Uterus (tissue), 3 donors: ENCODE measurements at regions not wholly inside any gene's neighbourhood (a gene's known extent, or its start where the extent isn't known, plus 50 kb on each side); places are given as distances from the start of the nearest gene placed in this dataset.

Source experiments
- DNase-seq, 2 donors: peaks; one replicate each; pipeline ENCODE4 v3.0.0-alpha.2; 2019 to 2020
- H3K27ac ChIP-seq, 2 donors: fragments of 200-600 bp; sonication (generic); 1 replicate in 1 of 2; 2 replicates in 1 of 2; pipeline ENCODE4 v1.5.1; 2016 to 2018
- H3K27me3 ChIP-seq, 2 donors: fragments of 200-600 bp; sonication (generic); one replicate each; pipeline ENCODE4 v1.5.1; 2018 to 2019; ENCODE audit warnings: control low read depth in 1 of 2
- H3K36me3 ChIP-seq, 2 donors: fragments of 200-600 bp; sonication (generic); one replicate each; pipeline ENCODE4 v1.5.1; 2019; ENCODE audit warnings: control low read depth in 1 of 2
- H3K4me1 ChIP-seq, 2 donors: fragments of 200-600 bp; sonication (generic); one replicate each; pipeline ENCODE4 v1.5.1; 2018 to 2019; ENCODE audit warnings: control low read depth in 1 of 2
- H3K4me3 ChIP-seq, 2 donors: fragments of 200-600 bp; sonication (generic); 1 replicate in 1 of 2; 2 replicates in 1 of 2; pipeline ENCODE4 v1.5.1; 2018 to 2019; ENCODE audit warnings: mild to moderate bottlenecking in 1 of 2
- H3K9me3 ChIP-seq, 2 donors: fragments of 200-600 bp; sonication (generic); one replicate each; pipeline ENCODE4 v1.5.1; 2019; ENCODE audit warnings: control low read depth in 1 of 2
- POLR2A ChIP-seq, 2 donors: fragments of 450-650 bp; IDR thresholded peaks; one replicate each; pipeline ENCODE4 v1.6.1; 2016; ENCODE audit warnings: antibody characterized with exemption in 2 of 2, mild to moderate bottlenecking in 1 of 2, moderate library complexity in 1 of 2
- intact Hi-C: fragments of 100-400 bp; cut with DNase I; formaldehyde crosslinking; loops from one replicate; pipeline ENCODE4 v1.15.1; 2023; ENCODE audit warnings: low total_unique reads
- TF ChIP-seq, protein P1 (sequence below), 4 experiments: fragments of 200-600 bp in 2 of 4; fragments of 450-650 bp in 2 of 4; sonication (generic) in 2 of 4; IDR thresholded peaks; one replicate each; pipeline ENCODE4 v1.5.1; 2016 to 2019; ENCODE audit warnings: antibody characterized with exemption in 4 of 4, mild to moderate bottlenecking in 2 of 4, moderate library complexity in 1 of 4
- donor health status: DM: yes; HTN: yes; CAD: no.

DNA sequence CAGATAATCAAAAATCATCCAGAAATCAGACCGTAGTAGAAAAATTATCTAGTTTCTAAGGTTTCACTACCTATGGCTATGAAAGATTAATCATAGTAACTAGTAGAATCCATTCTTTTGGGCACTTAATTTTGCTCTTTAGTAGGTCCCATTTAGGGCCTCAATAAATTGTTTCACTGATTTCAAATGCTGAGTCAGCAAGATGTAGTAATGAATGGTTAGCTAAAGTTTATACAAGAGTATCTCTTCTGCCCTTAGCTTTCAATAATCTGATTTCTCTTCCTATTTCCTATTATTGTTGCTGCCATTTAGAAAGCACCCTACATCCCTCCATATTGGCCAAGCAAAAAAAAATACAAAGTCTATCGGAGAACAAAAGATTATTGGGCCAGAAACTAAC is 283.2 kb upstream of the PCDH10 start:
- no peak overlapping the region for H3K27ac ChIP-seq
- no peak for DNase-seq
- H3K36me3 ChIP-seq, result no peaks in the 10 kb centered on the region
- H3K4me3 ChIP-seq, result no peak overlapping the region
- no peak for TF ChIP-seq POLR2A (IDR thresholded peaks at IDR 0.05)
- TF ChIP-seq, protein P1, sequence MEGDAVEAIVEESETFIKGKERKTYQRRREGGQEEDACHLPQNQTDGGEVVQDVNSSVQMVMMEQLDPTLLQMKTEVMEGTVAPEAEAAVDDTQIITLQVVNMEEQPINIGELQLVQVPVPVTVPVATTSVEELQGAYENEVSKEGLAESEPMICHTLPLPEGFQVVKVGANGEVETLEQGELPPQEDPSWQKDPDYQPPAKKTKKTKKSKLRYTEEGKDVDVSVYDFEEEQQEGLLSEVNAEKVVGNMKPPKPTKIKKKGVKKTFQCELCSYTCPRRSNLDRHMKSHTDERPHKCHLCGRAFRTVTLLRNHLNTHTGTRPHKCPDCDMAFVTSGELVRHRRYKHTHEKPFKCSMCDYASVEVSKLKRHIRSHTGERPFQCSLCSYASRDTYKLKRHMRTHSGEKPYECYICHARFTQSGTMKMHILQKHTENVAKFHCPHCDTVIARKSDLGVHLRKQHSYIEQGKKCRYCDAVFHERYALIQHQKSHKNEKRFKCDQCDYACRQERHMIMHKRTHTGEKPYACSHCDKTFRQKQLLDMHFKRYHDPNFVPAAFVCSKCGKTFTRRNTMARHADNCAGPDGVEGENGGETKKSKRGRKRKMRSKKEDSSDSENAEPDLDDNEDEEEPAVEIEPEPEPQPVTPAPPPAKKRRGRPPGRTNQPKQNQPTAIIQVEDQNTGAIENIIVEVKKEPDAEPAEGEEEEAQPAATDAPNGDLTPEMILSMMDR (IDR thresholded peaks at IDR 0.05), result no peak
- no peaks in the 10 kb centered on the region for H3K4me1 ChIP-seq
- intact Hi-C loops, result no loop called here
- H3K9me3 ChIP-seq, result no peaks in the 10 kb centered on the region
- H3K27me3 ChIP-seq, result no peaks in the 10 kb centered on the region

DNA sequence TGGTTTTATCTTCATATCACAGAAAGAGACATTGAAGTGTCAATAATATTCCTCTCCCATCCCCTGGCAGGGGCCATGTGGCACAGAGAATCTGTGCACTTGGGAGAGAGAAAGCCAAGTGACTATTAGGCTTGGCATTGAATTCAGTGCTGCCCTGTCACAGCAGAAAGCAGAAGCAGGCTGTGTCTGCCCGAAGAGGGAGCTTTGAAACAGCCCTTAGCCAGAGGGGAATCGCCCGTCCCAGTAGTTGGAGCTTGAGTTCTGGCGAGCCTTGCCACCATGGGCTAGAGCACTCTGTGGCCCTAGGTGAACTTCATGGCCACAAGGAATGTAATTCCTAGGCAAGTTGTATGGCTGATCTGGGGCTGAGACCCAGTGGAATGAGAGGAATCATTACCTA is 282.5 kb upstream of the PCDH10 start:
- TF ChIP-seq, protein P1 (IDR thresholded peaks at IDR 0.05), result no peak
- TF ChIP-seq POLR2A (IDR thresholded peaks at IDR 0.05), result no peak
- no peak for DNase-seq
- intact Hi-C loops, result no loop called here

DNA sequence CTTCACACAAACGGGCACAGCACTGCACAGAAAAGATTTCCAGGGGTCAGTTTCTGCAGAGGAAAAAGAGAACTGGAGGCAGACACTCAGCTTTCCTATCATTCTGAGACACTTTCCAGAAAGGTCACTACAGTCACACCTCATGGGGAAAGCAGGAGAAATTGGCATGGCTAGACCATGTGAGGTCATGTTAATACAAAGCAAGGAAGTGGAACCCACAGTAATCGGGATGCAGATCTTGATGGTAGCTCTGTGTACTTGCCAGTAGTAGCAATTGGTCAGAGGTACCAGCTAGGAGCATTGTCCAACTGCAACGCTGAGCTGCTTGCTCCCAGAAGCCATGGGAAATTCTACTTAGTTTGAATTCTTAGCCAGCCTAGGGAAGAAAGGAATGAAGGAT is 255.3 kb upstream of the PCDH10 start:
- Histone ChIP-seq H3K4me3 (no peak overlapping the region), H3K27me3 (no peaks in the 10 kb centered on the region), H3K27ac (no peak overlapping the region), H3K9me3 (no peaks in the 10 kb centered on the region), H3K4me1 (no peaks in the 10 kb centered on the region), H3K36me3 (no peaks in the 10 kb centered on the region)
- intact Hi-C loops, result no loop called here
- DNase-seq, result no peak
- TF ChIP-seq, protein P1 (IDR thresholded peaks at IDR 0.05), result no peak
- no peak for TF ChIP-seq POLR2A (IDR thresholded peaks at IDR 0.05)

More for the DNA sequence above, 282.5 kb upstream of the PCDH10 start:
- Histone ChIP-seq H3K36me3 (no peaks in the 10 kb centered on the region), H3K27me3 (no peaks in the 10 kb centered on the region), H3K4me3 (no peak overlapping the region), H3K27ac (no peak overlapping the region), H3K9me3 (no peaks in the 10 kb centered on the region), H3K4me1 (no peaks in the 10 kb centered on the region)

DNA sequence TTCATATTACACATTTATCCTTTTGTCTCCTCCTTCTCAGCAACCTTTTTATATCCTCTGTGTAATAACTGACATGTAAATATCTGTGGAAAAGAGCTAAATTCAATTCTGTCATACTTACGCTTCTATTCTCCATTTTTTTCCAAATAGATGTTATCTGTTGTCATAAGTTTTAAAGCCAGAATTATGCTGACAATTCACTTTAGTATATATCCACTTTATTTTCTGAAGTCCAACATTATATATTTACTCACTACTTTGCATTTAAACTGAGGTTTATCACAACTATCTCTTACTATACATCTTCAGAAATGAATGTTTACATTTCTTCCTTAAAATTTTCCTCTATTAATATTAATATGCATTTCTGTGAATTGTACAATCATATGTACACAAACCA is 247.9 kb upstream of the PCDH10 start:
- no peak for DNase-seq
- Histone ChIP-seq H3K4me1 (no peaks in the 10 kb centered on the region), H3K4me3 (no peak overlapping the region), H3K9me3 (no peaks in the 10 kb centered on the region), H3K27me3 (no peaks in the 10 kb centered on the region), H3K36me3 (no peaks in the 10 kb centered on the region), H3K27ac (no peak overlapping the region)
- TF ChIP-seq POLR2A (IDR thresholded peaks at IDR 0.05), result no peak
- TF ChIP-seq, protein P1 (IDR thresholded peaks at IDR 0.05), result no peak
- intact Hi-C loops, result no loop called here

DNA sequence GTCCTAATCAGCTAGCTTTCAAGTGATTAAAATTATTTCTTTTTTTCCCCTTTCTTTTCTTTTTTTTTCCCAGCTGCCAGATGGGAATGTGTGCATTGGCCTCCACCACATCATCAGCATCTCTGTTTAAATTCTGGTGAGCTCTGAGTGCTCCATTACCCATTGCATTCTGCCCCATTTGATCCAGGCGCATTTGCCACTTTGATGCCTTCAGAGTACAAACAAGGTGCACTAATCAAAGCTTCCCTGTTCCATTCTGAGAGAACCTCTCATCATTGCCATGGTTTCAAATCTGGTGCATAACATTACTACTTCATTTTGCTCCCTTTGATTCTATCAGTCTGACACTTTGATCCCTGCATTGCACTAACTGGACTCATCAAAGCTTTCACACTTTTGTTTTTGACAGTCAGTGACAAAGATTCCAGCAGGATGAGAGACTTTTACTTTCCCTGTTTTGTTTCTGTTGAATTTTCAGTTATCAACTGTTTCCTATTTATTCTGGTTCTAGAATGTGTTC is 238.8 kb upstream of the PCDH10 start:
- TF ChIP-seq, protein P1 (IDR thresholded peaks at IDR 0.05), result no peak
- TF ChIP-seq POLR2A (IDR thresholded peaks at IDR 0.05), result no peak
- no peak overlapping the region for H3K4me3 ChIP-seq
- no peak for DNase-seq
- no peaks in the 10 kb centered on the region for H3K27me3 ChIP-seq
- intact Hi-C loops, result no loop called here
- no peaks in the 10 kb centered on the region for H3K4me1 ChIP-seq
- no peaks in the 10 kb centered on the region for H3K9me3 ChIP-seq
- H3K27ac ChIP-seq, result no peak overlapping the region
- H3K36me3 ChIP-seq, result no peaks in the 10 kb centered on the region
